ENCODE measurements at regions not wholly inside any gene's neighbourhood (a gene's known extent, or its start where the extent isn't known, plus 50 kb on each side); places are given as distances from the start of the nearest gene placed in this dataset.

DNA sequence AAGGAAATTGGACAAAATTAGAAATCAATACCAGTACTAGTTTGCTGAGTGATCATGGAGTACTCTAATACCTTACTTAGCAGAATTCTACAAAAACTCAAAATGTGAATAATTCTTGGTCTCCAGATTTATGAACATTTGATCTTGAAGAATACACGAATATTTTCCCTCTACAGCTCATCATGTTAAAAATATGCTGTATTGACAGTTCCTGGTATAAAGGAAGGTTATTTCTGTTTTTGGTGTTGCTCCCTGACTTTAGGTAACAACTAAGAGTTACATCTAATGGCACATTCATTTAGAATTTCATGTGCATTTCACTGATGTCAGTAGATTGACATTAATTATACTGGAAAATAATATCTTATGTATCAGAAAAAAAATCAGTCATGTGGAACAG lies 479.2 kb upstream of the PKDCC start:
- TF ChIP-seq CTCF (conservative IDR thresholded peaks at IDR 0.05; ENCODE audit: low read length) (no peak), EZH2phosphoT487 (IDR thresholded peaks at IDR 0.05; ENCODE audit: borderline replicate concordance, low read depth, low read length) (no peak)
